ENCODE measurements at regions not wholly inside any gene's neighbourhood (a gene's known extent, or its start where the extent isn't known, plus 50 kb on each side); places are given as distances from the start of the nearest gene placed in this dataset.

- TF ChIP-seq TAF7 (optimal IDR thresholded peaks at IDR 0.05; ENCODE audit: borderline replicate concordance, low read depth, low read length) (no peak), CTCF (IDR thresholded peaks at IDR 0.05; ENCODE audit: control extremely low read depth in 1 of 3, insufficient read depth in 1 of 3, low read depth in 1 of 3, low read length in 3 of 3) (no peak), KDM1A (IDR thresholded peaks at IDR 0.05; ENCODE audit: borderline replicate concordance, low read length) (no peak), YY1 (IDR thresholded peaks at IDR 0.05; ENCODE audit: low read depth, low read length) (no peak), EZH2 (IDR thresholded peaks at IDR 0.05; ENCODE audit: low read depth, low read length, severe bottlenecking) (no peak), TEAD4 (IDR thresholded peaks at IDR 0.05; ENCODE audit: low read depth, low read length) (no peak)
Observed at GRCh38 chr6:121020656-121021055, 313.6 kb downstream of the TBC1D32 start.
